ENCODE measurements at regions not wholly inside any gene's neighbourhood (a gene's known extent, or its start where the extent isn't known, plus 50 kb on each side); places are given as distances from the start of the nearest gene placed in this dataset.
A peak's percentile ranks its signal among the peaks of the same experiment; 100 is the strongest.
"Not testable (repeated sequence)": the region's sequence is repeated elsewhere in the genome, so short reads cannot be mapped to it uniquely, and the experiment has no call there.

GRCh38 chr6:137717074-137718073 is 149.7 kb upstream of the TNFAIP3 start:
- DNase-seq (ENCODE audit: low read depth) = no peak
- no peak for TF ChIP-seq CTCF (conservative IDR thresholded peaks at IDR 0.05; ENCODE audit: low read depth, low read length)
- H3K4me3 ChIP-seq (ENCODE audit: low read depth, low read length) = no peak overlapping the region

- not testable (repeated sequence) for H3K4me3 ChIP-seq (ENCODE audit: low read depth, low read length); DNase-seq (ENCODE audit: low read depth)
Measured at GRCh38 chr6:137718903-137719302, 148.2 kb upstream of the TNFAIP3 start.

GRCh38 chr6:137722749-137723272 is 144.2 kb upstream of the TNFAIP3 start:
- H3K4me3 ChIP-seq (ENCODE audit: low read depth, low read length) = no peak overlapping the region
- peak; percentile 27 for DNase-seq (ENCODE audit: low read depth)
- no peak for TF ChIP-seq CTCF (conservative IDR thresholded peaks at IDR 0.05; ENCODE audit: low read depth, low read length)

- no peak overlapping the region for H3K4me3 ChIP-seq (ENCODE audit: low read depth, low read length)
- TF ChIP-seq CTCF (conservative IDR thresholded peaks at IDR 0.05; ENCODE audit: low read depth, low read length) = no peak
- DNase-seq (ENCODE audit: low read depth) = no peak
Measured at GRCh38 chr6:137723273-137724017, 143.6 kb upstream of the TNFAIP3 start.

- no peak for TF ChIP-seq CTCF (conservative IDR thresholded peaks at IDR 0.05; ENCODE audit: low read depth, low read length)
- DNase-seq (ENCODE audit: low read depth) = no peak
- H3K4me3 ChIP-seq (ENCODE audit: low read depth, low read length) = no peak overlapping the region
Measured at GRCh38 chr6:137724018-137724403, 143.0 kb upstream of the TNFAIP3 start.

GRCh38 chr6:137724495-137725211 is 142.4 kb upstream of the TNFAIP3 start:
- TF ChIP-seq CTCF (conservative IDR thresholded peaks at IDR 0.05; ENCODE audit: low read depth, low read length) = no peak
- no peak overlapping the region for H3K4me3 ChIP-seq (ENCODE audit: low read depth, low read length)
- DNase-seq (ENCODE audit: low read depth) = no peak

- TF ChIP-seq CTCF (conservative IDR thresholded peaks at IDR 0.05; ENCODE audit: low read depth, low read length) = no peak
- no peak for DNase-seq (ENCODE audit: low read depth)
- no peak overlapping the region for H3K4me3 ChIP-seq (ENCODE audit: low read depth, low read length)
Measured at GRCh38 chr6:137725949-137726348, 141.1 kb upstream of the TNFAIP3 start.
